ENCODE measurements at regions not wholly inside any gene's neighbourhood (a gene's known extent, or its start where the extent isn't known, plus 50 kb on each side); places are given as distances from the start of the nearest gene placed in this dataset.

- TF ChIP-seq CTCF (IDR thresholded peaks at IDR 0.05; ENCODE audit: low read depth, low read length, poor library complexity, severe bottlenecking): no peak
- TF ChIP-seq EZH2phosphoT487 (IDR thresholded peaks at IDR 0.05; ENCODE audit: borderline replicate concordance, low read length): no peak
Observed at GRCh38 chr4:155001251-155001650, 207.2 kb upstream of the NPY2R start.
